Neural progenitor cell (in vitro differentiated cells): ENCODE measurements at regions not wholly inside any gene's neighbourhood (a gene's known extent, or its start where the extent isn't known, plus 50 kb on each side); places are given as distances from the start of the nearest gene placed in this dataset.

Experiments
- EZH2phosphoT487 ChIP-seq: fragments of 200-600 bp; sonication (generic); IDR thresholded peaks from 2 replicates; pipeline ENCODE4 v1.6.1; 2017; ENCODE audit warnings: antibody characterized with exemption
- TF ChIP-seq, protein P1 (sequence below): fragments of 200-600 bp; sonication (generic); IDR thresholded peaks from 2 replicates; pipeline ENCODE4 v1.5.1; 2017; ENCODE audit warnings: antibody characterized with exemption, mild to moderate bottlenecking

DNA sequence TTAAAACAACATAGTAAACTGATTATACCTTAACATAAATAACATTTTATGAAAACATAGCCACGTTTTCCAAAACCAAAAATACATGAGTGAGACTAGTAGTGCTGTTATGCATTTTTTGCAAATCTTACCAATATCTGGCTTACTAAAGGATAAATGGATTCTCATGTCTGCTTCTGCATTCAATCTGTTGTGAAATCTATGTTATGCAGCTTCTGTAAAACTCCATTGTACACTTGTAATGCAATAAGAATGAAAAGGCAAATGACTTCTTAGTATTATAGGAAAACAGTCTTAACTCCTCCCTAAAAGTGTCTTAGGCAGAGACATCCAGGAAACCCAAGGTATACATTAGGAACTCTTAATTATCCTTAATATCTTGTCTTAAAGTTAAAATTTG lies 330.9 kb upstream of the THBS1 start:
- TF ChIP-seq, protein P1, sequence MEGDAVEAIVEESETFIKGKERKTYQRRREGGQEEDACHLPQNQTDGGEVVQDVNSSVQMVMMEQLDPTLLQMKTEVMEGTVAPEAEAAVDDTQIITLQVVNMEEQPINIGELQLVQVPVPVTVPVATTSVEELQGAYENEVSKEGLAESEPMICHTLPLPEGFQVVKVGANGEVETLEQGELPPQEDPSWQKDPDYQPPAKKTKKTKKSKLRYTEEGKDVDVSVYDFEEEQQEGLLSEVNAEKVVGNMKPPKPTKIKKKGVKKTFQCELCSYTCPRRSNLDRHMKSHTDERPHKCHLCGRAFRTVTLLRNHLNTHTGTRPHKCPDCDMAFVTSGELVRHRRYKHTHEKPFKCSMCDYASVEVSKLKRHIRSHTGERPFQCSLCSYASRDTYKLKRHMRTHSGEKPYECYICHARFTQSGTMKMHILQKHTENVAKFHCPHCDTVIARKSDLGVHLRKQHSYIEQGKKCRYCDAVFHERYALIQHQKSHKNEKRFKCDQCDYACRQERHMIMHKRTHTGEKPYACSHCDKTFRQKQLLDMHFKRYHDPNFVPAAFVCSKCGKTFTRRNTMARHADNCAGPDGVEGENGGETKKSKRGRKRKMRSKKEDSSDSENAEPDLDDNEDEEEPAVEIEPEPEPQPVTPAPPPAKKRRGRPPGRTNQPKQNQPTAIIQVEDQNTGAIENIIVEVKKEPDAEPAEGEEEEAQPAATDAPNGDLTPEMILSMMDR: no peak
- no peak for TF ChIP-seq EZH2phosphoT487
